CD8-positive, alpha-beta memory T cell (primary cell): ENCODE measurements at regions not wholly inside any gene's neighbourhood (a gene's known extent, or its start where the extent isn't known, plus 50 kb on each side); places are given as distances from the start of the nearest gene placed in this dataset.

ENCODE experiments used
- CTCF ChIA-PET: fragments of 350-600 bp; sonication (Branson Sonifier 250); formaldehyde crosslinking; loops from one replicate; lab custom pipeline; 2021; ENCODE audit warnings: antibody characterized with exemption; lab: Charles Lee
- POLR2A ChIA-PET: fragments of 350-600 bp; sonication (Branson Sonifier 250); formaldehyde crosslinking; loops from one replicate; lab custom pipeline; 2021; ENCODE audit warnings: antibody characterized with exemption; lab: Charles Lee
- DNase-seq, 5 donors: peaks; one replicate each; pipeline versions ENCODE4 v3.0.0 to v3.0.0-alpha.2; 2020 to 2022; ENCODE audit warnings: mixed read lengths in 1 of 5
- H3K27ac ChIP-seq: one replicate; pipeline ENCODE4 v1.7.0; 2013; ENCODE audit warnings: low read depth, mild to moderate bottlenecking, low read length, moderate library complexity
- H3K27me3 ChIP-seq: 2 replicates; pipeline ENCODE4 v1.7.0; 2013; ENCODE audit warnings: low read length, mild to moderate bottlenecking; ENCODE audit not compliant: insufficient read depth, poor library complexity, severe bottlenecking
- H3K36me3 ChIP-seq: 2 replicates; pipeline ENCODE4 v1.7.0; 2013; ENCODE audit warnings: mild to moderate bottlenecking, low read length, moderate library complexity; ENCODE audit not compliant: insufficient read depth
- H3K4me1 ChIP-seq: 2 replicates; pipeline ENCODE4 v1.7.0; 2013; ENCODE audit warnings: mild to moderate bottlenecking, low read length, moderate library complexity; ENCODE audit not compliant: insufficient read depth
- H3K4me3 ChIP-seq: 2 replicates; pipeline ENCODE4 v1.7.0; 2013; ENCODE audit warnings: mild to moderate bottlenecking, low read length
- H3K9me3 ChIP-seq: 2 replicates; pipeline ENCODE4 v1.7.0; 2013; ENCODE audit warnings: mild to moderate bottlenecking, low read length
- H3K27ac Mint-ChIP-seq, 8 donors: one replicate each; pipeline ENCODE4 v1.8.0; 2020 to 2021; ENCODE audit warnings: mixed read lengths in 8 of 8, mild to moderate bottlenecking in 6 of 8, inconsistent platforms in 3 of 8, moderate library complexity in 3 of 8
- H3K27me3 Mint-ChIP-seq, 2 donors: one replicate each; pipeline ENCODE4 v1.8.0; 2020 to 2021; ENCODE audit warnings: mixed read lengths in 2 of 2, mild to moderate bottlenecking in 1 of 2, moderate library complexity in 1 of 2
- H3K36me3 Mint-ChIP-seq, 3 donors: one replicate each; pipeline ENCODE4 v1.8.0; 2020 to 2021; ENCODE audit warnings: mixed read lengths in 3 of 3, inconsistent platforms in 1 of 3, mild to moderate bottlenecking in 1 of 3
- H3K4me1 Mint-ChIP-seq, 3 donors: one replicate each; pipeline ENCODE4 v1.8.0; 2020 to 2021; ENCODE audit warnings: mixed read lengths in 3 of 3, inconsistent platforms in 1 of 3, mild to moderate bottlenecking in 1 of 3
- H3K4me3 Mint-ChIP-seq, 7 donors: one replicate each; pipeline ENCODE4 v1.8.0; 2020 to 2021; ENCODE audit warnings: mixed read lengths in 7 of 7, mild to moderate bottlenecking in 6 of 7, moderate library complexity in 4 of 7, inconsistent platforms in 2 of 7
- H3K9me3 Mint-ChIP-seq, 5 donors: one replicate each; pipeline ENCODE4 v1.8.0; 2020 to 2022; ENCODE audit warnings: mixed read lengths in 5 of 5, mild to moderate bottlenecking in 3 of 5, moderate library complexity in 2 of 5, inconsistent platforms in 1 of 5

- Histone ChIP-seq H3K27me3 (no peaks in the 10 kb centered on the region), H3K9me3 (no peaks in the 10 kb centered on the region), H3K4me1 (no peaks in the 10 kb centered on the region), H3K36me3 (no peaks in the 10 kb centered on the region), H3K4me3 (no peak overlapping the region), H3K27ac (no peak overlapping the region)
- H3K9me3 Mint-ChIP-seq = peaks cover 0 to 5% (median 3%) of the 10 kb centered on the region in 5 donors
- H3K4me1 Mint-ChIP-seq = no peaks in the 10 kb centered on the region
- H3K27ac Mint-ChIP-seq = no peak overlapping the region
- ChIA-PET CTCF (no interaction called here), POLR2A (no interaction called here)
- H3K36me3 Mint-ChIP-seq = no peaks in the 10 kb centered on the region
- no peak overlapping the region for H3K4me3 Mint-ChIP-seq
- peaks cover 8 to 32% of the 10 kb centered on the region in 2 donors for H3K27me3 Mint-ChIP-seq
- DNase-seq = no peak
These were observed 107.3 kb upstream of the STARD13 start for GRCh38 chr13:33392794-33393405.

GRCh38 chr13:33394294-33394932, 108.9 kb upstream of the STARD13 start:
- POLR2A ChIA-PET = no interaction called here

GRCh38 chr13:33401238-33401637, 115.7 kb upstream of the STARD13 start:
- Mint-ChIP-seq H3K4me3 (no peak overlapping the region), H3K27ac (no peak overlapping the region), H3K9me3 (peaks cover 0 to 6% (median 3%) of the 10 kb centered on the region in 5 donors), H3K36me3 (peaks cover 0 to 3% (median 0%) of the 10 kb centered on the region in 3 donors), H3K4me1 (no peaks in the 10 kb centered on the region), H3K27me3 (peaks cover 4 to 19% of the 10 kb centered on the region in 2 donors)
- Histone ChIP-seq H3K4me1 (no peaks in the 10 kb centered on the region), H3K9me3 (no peaks in the 10 kb centered on the region), H3K36me3 (no peaks in the 10 kb centered on the region), H3K4me3 (no peak overlapping the region), H3K27me3 (no peaks in the 10 kb centered on the region), H3K27ac (no peak overlapping the region)
- CTCF ChIA-PET = no interaction called here
- DNase-seq = no peak
- POLR2A ChIA-PET = no interaction called here

More at GRCh38 chr13:33394294-33394932, 108.9 kb upstream of the STARD13 start:
- Histone ChIP-seq H3K36me3 (no peaks in the 10 kb centered on the region), H3K4me3 (no peak overlapping the region), H3K27me3 (no peaks in the 10 kb centered on the region), H3K9me3 (no peaks in the 10 kb centered on the region), H3K27ac (no peak overlapping the region), H3K4me1 (no peaks in the 10 kb centered on the region)
- peaks cover 8 to 37% of the 10 kb centered on the region in 2 donors for H3K27me3 Mint-ChIP-seq
- no peaks in the 10 kb centered on the region for H3K4me1 Mint-ChIP-seq
- H3K4me3 Mint-ChIP-seq = no peak overlapping the region
- peaks cover 0 to 6% (median 3%) of the 10 kb centered on the region in 5 donors for H3K9me3 Mint-ChIP-seq
- no peak overlapping the region for H3K27ac Mint-ChIP-seq
- CTCF ChIA-PET = no interaction called here
- no peak for DNase-seq
- no peaks in the 10 kb centered on the region for H3K36me3 Mint-ChIP-seq

GRCh38 chr13:33402975-33403374, 117.4 kb upstream of the STARD13 start:
- POLR2A ChIA-PET = no interaction called here
- no peak overlapping the region for H3K4me3 Mint-ChIP-seq
- no peak overlapping the region for H3K27ac Mint-ChIP-seq

GRCh38 chr13:33403807-33404362, 118.3 kb upstream of the STARD13 start:
- Mint-ChIP-seq H3K36me3 (peaks cover 0 to 3% (median 0%) of the 10 kb centered on the region in 3 donors), H3K27ac (no peak overlapping the region), H3K9me3 (no peaks in the 10 kb centered on the region), H3K27me3 (peaks cover 0 to 4% of the 10 kb centered on the region in 2 donors), H3K4me3 (no peak overlapping the region), H3K4me1 (no peaks in the 10 kb centered on the region)
- Histone ChIP-seq H3K4me3 (no peak overlapping the region), H3K36me3 (no peaks in the 10 kb centered on the region), H3K27ac (no peak overlapping the region), H3K9me3 (no peaks in the 10 kb centered on the region), H3K27me3 (no peaks in the 10 kb centered on the region), H3K4me1 (no peaks in the 10 kb centered on the region)
- no peak for DNase-seq
- POLR2A ChIA-PET = no interaction called here
- CTCF ChIA-PET = no interaction called here

More at GRCh38 chr13:33402975-33403374, 117.4 kb upstream of the STARD13 start:
- H3K9me3 ChIP-seq = no peaks in the 10 kb centered on the region
- H3K4me1 ChIP-seq = no peaks in the 10 kb centered on the region
- H3K4me1 Mint-ChIP-seq = no peaks in the 10 kb centered on the region
- peaks cover 0 to 4% of the 10 kb centered on the region in 2 donors for H3K27me3 Mint-ChIP-seq
- DNase-seq = no peak
- no peaks in the 10 kb centered on the region for H3K36me3 ChIP-seq
- H3K27ac ChIP-seq = no peak overlapping the region
- H3K36me3 Mint-ChIP-seq = peaks cover 0 to 3% (median 0%) of the 10 kb centered on the region in 3 donors
- peaks cover 0 to 1% (median 0%) of the 10 kb centered on the region in 5 donors for H3K9me3 Mint-ChIP-seq
- no peak overlapping the region for H3K4me3 ChIP-seq
- no peaks in the 10 kb centered on the region for H3K27me3 ChIP-seq
- CTCF ChIA-PET = no interaction called here

- Histone ChIP-seq H3K36me3 (no peaks in the 10 kb centered on the region), H3K4me1 (no peaks in the 10 kb centered on the region), H3K4me3 (no peak overlapping the region), H3K27me3 (no peaks in the 10 kb centered on the region), H3K27ac (no peak overlapping the region), H3K9me3 (no peaks in the 10 kb centered on the region)
- Mint-ChIP-seq H3K9me3 (no peaks in the 10 kb centered on the region), H3K4me1 (no peaks in the 10 kb centered on the region), H3K27ac (no peak overlapping the region), H3K4me3 (no peak overlapping the region), H3K36me3 (peaks cover 0 to 3% (median 0%) of the 10 kb centered on the region in 3 donors), H3K27me3 (peaks cover 0 to 13% of the 10 kb centered on the region in 2 donors)
- no peak for DNase-seq
- POLR2A ChIA-PET = no interaction called here
- CTCF ChIA-PET = no interaction called here
These were observed 119.8 kb upstream of the STARD13 start for GRCh38 chr13:33405371-33405770.

GRCh38 chr13:33409673-33410510, 124.3 kb upstream of the STARD13 start:
- Histone ChIP-seq H3K9me3 (no peaks in the 10 kb centered on the region), H3K27me3 (no peaks in the 10 kb centered on the region), H3K4me3 (no peak overlapping the region), H3K4me1 (no peaks in the 10 kb centered on the region), H3K27ac (no peak overlapping the region), H3K36me3 (no peaks in the 10 kb centered on the region)
- Mint-ChIP-seq H3K4me1 (no peaks in the 10 kb centered on the region), H3K4me3 (no peak overlapping the region), H3K9me3 (peaks cover 0 to 2% (median 0%) of the 10 kb centered on the region in 5 donors), H3K27ac (no peak overlapping the region), H3K27me3 (peaks cover 7 to 51% of the 10 kb centered on the region in 2 donors), H3K36me3 (no peaks in the 10 kb centered on the region)
- DNase-seq = no peak
- CTCF ChIA-PET = no interaction called here
- POLR2A ChIA-PET = no interaction called here

GRCh38 chr13:33410619-33411018, 125.1 kb upstream of the STARD13 start:
- DNase-seq = no peak
- CTCF ChIA-PET = no interaction called here
- H3K27ac Mint-ChIP-seq = no peak overlapping the region
- Histone ChIP-seq H3K27ac (no peak overlapping the region), H3K27me3 (no peaks in the 10 kb centered on the region), H3K9me3 (no peaks in the 10 kb centered on the region), H3K4me1 (no peaks in the 10 kb centered on the region), H3K4me3 (no peak overlapping the region), H3K36me3 (no peaks in the 10 kb centered on the region)
- no peaks in the 10 kb centered on the region for H3K4me1 Mint-ChIP-seq
- POLR2A ChIA-PET = no interaction called here
- H3K27me3 Mint-ChIP-seq = peaks cover 7 to 51% of the 10 kb centered on the region in 2 donors
- no peak overlapping the region for H3K4me3 Mint-ChIP-seq
- H3K36me3 Mint-ChIP-seq = no peaks in the 10 kb centered on the region
- peaks cover 0 to 2% (median 0%) of the 10 kb centered on the region in 5 donors for H3K9me3 Mint-ChIP-seq
